IMR-90 (cell line): ENCODE measurements at regions not wholly inside any gene's neighbourhood (a gene's known extent, or its start where the extent isn't known, plus 50 kb on each side); places are given as distances from the start of the nearest gene placed in this dataset.

Experiments used
- ATAC-seq: fragments of 200-7000 bp; cut with Tn5 transposase; 2 replicates; pipeline ENCODE4 v1.9.1; 2020; ENCODE audit warnings: low read depth, mild to moderate bottlenecking, moderate library complexity
- BruUV-seq: library from RNA; stranded (reverse); fragments of 400-500 nt; replicated peaks from 2 replicates; lab custom pipeline; 2021; lab: Mats Ljungman, UMichigan
- CTCF ChIA-PET: fragments of 300-600 bp; formaldehyde crosslinking; extraction: SDS; loops from one replicate; lab custom pipeline; 2021; ENCODE audit warnings: antibody characterized with exemption; lab: Yijun Ruan, JAX
- POLR2A ChIA-PET: fragments of 300-600 bp; sonication (Branson Sonifier 250); formaldehyde crosslinking; loops from one replicate; lab custom pipeline; 2022; ENCODE audit warnings: antibody characterized with exemption; ENCODE audit not compliant: unreplicated experiment; lab: Charles Lee
- DNase-seq: peaks from one replicate; pipeline ENCODE4 v3.0.0; 2013
- H2AFZ ChIP-seq: replicated peaks from 2 replicates; pipeline ENCODE3; 2013; ENCODE audit warnings: low read length, mild to moderate bottlenecking; ENCODE audit not compliant: poor library complexity
- H2AK5ac ChIP-seq: 2 replicates; pipeline ENCODE4 v1.6.1; 2013; ENCODE audit warnings: low read depth, low read length, inconsistent platforms
- H2AK9ac ChIP-seq: replicated peaks from 2 replicates; pipeline ENCODE3; 2013; ENCODE audit warnings: mild to moderate bottlenecking, low read depth, low read length, moderate library complexity; ENCODE audit not compliant: poor library complexity
- H2BK120ac ChIP-seq: 2 replicates; pipeline ENCODE4 v1.6.1; 2013; ENCODE audit warnings: low read depth, low read length, inconsistent platforms
- H2BK15ac ChIP-seq: 3 replicates; pipeline ENCODE4 v1.6.1; 2013; ENCODE audit warnings: low read depth, low read length, inconsistent platforms
- H2BK20ac ChIP-seq: 2 replicates; pipeline ENCODE4 v1.6.1; 2013; ENCODE audit warnings: low read depth, mild to moderate bottlenecking, inconsistent platforms, low read length, moderate library complexity
- H2BK5ac ChIP-seq: 2 replicates; pipeline ENCODE4 v1.6.1; 2013; ENCODE audit warnings: mild to moderate bottlenecking, low read depth, low read length, inconsistent platforms; ENCODE audit not compliant: poor library complexity, severe bottlenecking
- H3K14ac ChIP-seq: replicated peaks from 2 replicates; pipeline ENCODE4 v1.6.1; 2013; ENCODE audit warnings: low read depth, low read length, inconsistent platforms
- H3K18ac ChIP-seq: 2 replicates; pipeline ENCODE4 v1.6.1; 2013; ENCODE audit warnings: low read depth, low read length, control low read depth
- H3K23ac ChIP-seq: 2 replicates; pipeline ENCODE4 v1.6.1; 2013; ENCODE audit warnings: low read depth, low read length, inconsistent platforms
- H3K27ac ChIP-seq: 2 replicates; pipeline ENCODE4 v1.5.1; 2013; ENCODE audit warnings: mild to moderate bottlenecking, control low read depth, low read length; ENCODE audit not compliant: insufficient read depth
- H3K27me3 ChIP-seq: 2 replicates; pipeline ENCODE4 v1.6.1; 2013; ENCODE audit warnings: low read length; ENCODE audit not compliant: control insufficient read depth, insufficient read depth
- H3K36me3 ChIP-seq: 2 replicates; pipeline ENCODE4 v1.6.1; 2013; ENCODE audit warnings: low read length, mixed read lengths; ENCODE audit not compliant: control insufficient read depth, insufficient read depth
- H3K4ac ChIP-seq: 2 replicates; pipeline ENCODE4 v1.6.1; 2013; ENCODE audit warnings: low read depth, low read length, inconsistent platforms
- H3K4me1 ChIP-seq: 2 replicates; pipeline ENCODE4 v1.6.1; 2013; ENCODE audit warnings: low read length, mixed read lengths; ENCODE audit not compliant: control insufficient read depth, insufficient read depth
- H3K4me2 ChIP-seq: 2 replicates; pipeline ENCODE4 v1.6.1; 2013; ENCODE audit warnings: low read depth, mild to moderate bottlenecking, control low read depth, low read length, moderate library complexity
- H3K4me3 ChIP-seq: 2 replicates; pipeline ENCODE4 v1.5.1; 2013; ENCODE audit warnings: low read depth, mild to moderate bottlenecking, control low read depth, low read length, moderate library complexity; ENCODE audit not compliant: insufficient read depth
- H3K56ac ChIP-seq: 2 replicates; pipeline ENCODE4 v1.6.1; 2013; ENCODE audit warnings: low read length, inconsistent platforms; ENCODE audit not compliant: insufficient read depth; ENCODE audit errors: extremely low read depth
- H3K79me1 ChIP-seq, 2 experiments: 2 replicates each; pipeline ENCODE4 v1.6.1; 2013; ENCODE audit warnings: low read length in 2 of 2, inconsistent platforms in 1 of 2, low read depth in 1 of 2
- H3K9ac ChIP-seq: 2 replicates; pipeline ENCODE4 v1.6.1; 2013; ENCODE audit warnings: low read depth, low read length, control low read depth
- H3K9me1 ChIP-seq: 2 replicates; pipeline ENCODE4 v1.6.1; 2013; ENCODE audit warnings: low read length, inconsistent platforms; ENCODE audit not compliant: insufficient read depth
- H3K9me3 ChIP-seq: 2 replicates; pipeline ENCODE4 v1.6.1; 2013; ENCODE audit warnings: low read length; ENCODE audit not compliant: control insufficient read depth, insufficient read depth
- H4K20me1 ChIP-seq: 2 replicates; pipeline ENCODE4 v1.6.1; 2013; ENCODE audit warnings: low read length, inconsistent platforms; ENCODE audit not compliant: insufficient read depth
- H4K5ac ChIP-seq: 2 replicates; pipeline ENCODE4 v1.6.1; 2013; ENCODE audit warnings: mild to moderate bottlenecking, low read depth, low read length, control low read depth
- H4K8ac ChIP-seq, 2 experiments: 2 replicates each; pipeline ENCODE4 v1.6.1; 2013; ENCODE audit warnings: low read depth in 2 of 2, low read length in 2 of 2, control low read depth in 1 of 2, inconsistent platforms in 1 of 2
- H4K91ac ChIP-seq: 2 replicates; pipeline ENCODE4 v1.6.1; 2013; ENCODE audit warnings: low read depth, low read length, inconsistent platforms; ENCODE audit not compliant: insufficient read depth
- BHLHE40 ChIP-seq: fragments of 150-350 bp; IDR thresholded peaks from 2 replicates; pipeline ENCODE4 v1.6.1; 2016; ENCODE audit warnings: mild to moderate bottlenecking, low read depth, low read length
- CEBPB ChIP-seq: IDR thresholded peaks from 2 replicates; pipeline ENCODE4 v1.6.1; 2012; ENCODE audit warnings: low read depth, low read length, improper control_type of control experiment
- CHD1 ChIP-seq: IDR thresholded peaks from 2 replicates; pipeline ENCODE4 v1.6.1; 2012; ENCODE audit warnings: low read depth, low read length, improper control_type of control experiment
- FOS ChIP-seq: fragments of 150-350 bp; IDR thresholded peaks from 2 replicates; pipeline ENCODE4 v1.6.1; 2016; ENCODE audit warnings: low read depth, low read length
- MAFK ChIP-seq: IDR thresholded peaks from 2 replicates; pipeline ENCODE4 v1.6.1; 2012; ENCODE audit warnings: low read depth, low read length, improper control_type of control experiment
- MAZ ChIP-seq: IDR thresholded peaks from 2 replicates; pipeline ENCODE4 v1.6.1; 2012; ENCODE audit warnings: low read depth, mild to moderate bottlenecking, low read length, improper control_type of control experiment, moderate library complexity, borderline replicate concordance
- MXI1 ChIP-seq: IDR thresholded peaks from 2 replicates; pipeline ENCODE4 v1.6.1; 2012; ENCODE audit warnings: low read depth, mild to moderate bottlenecking, low read length, moderate library complexity, borderline replicate concordance
- NFE2L2 ChIP-seq: fragments of 150-350 bp; IDR thresholded peaks from 2 replicates; pipeline ENCODE4 v1.6.1; 2016; ENCODE audit warnings: low read depth, mild to moderate bottlenecking, low read length
- POLR2A ChIP-seq: IDR thresholded peaks from 2 replicates; pipeline ENCODE4 v1.6.1; 2012; ENCODE audit warnings: mild to moderate bottlenecking, low read depth, low read length
- RAD21 ChIP-seq: IDR thresholded peaks from 2 replicates; pipeline ENCODE4 v1.6.1; 2012; ENCODE audit warnings: low read length, improper control_type of control experiment
- RCOR1 ChIP-seq: IDR thresholded peaks from 2 replicates; pipeline ENCODE4 v1.6.1; 2012; ENCODE audit warnings: mild to moderate bottlenecking, low read length, improper control_type of control experiment; ENCODE audit not compliant: insufficient replicate concordance
- RFX5 ChIP-seq: IDR thresholded peaks from 2 replicates; pipeline ENCODE4 v1.8.0; 2012; ENCODE audit warnings: low read depth, mild to moderate bottlenecking, low read length, moderate library complexity
- SMC3 ChIP-seq: fragments of 150-350 bp; IDR thresholded peaks from 2 replicates; pipeline ENCODE4 v1.6.1; 2016; ENCODE audit warnings: low read depth, mild to moderate bottlenecking, antibody characterized with exemption, low read length, moderate library complexity
- WGBS, 2 experiments: methylation state at CpG; one replicate each; pipeline versions ENCODE4 v1.1.5 to v1.1.7; 2013; ENCODE audit warnings: missing lambda C conversion rate in 2 of 2; ENCODE audit not compliant: insufficient read length in 1 of 2; ENCODE audit errors: extremely low coverage in 2 of 2; 5-methylcytosine and 5-hydroxymethylcytosine counted together
- dilution Hi-C: fragments of 300-500 bp; cut with HindIII; formaldehyde crosslinking; loops from one replicate; pipeline ENCODE4 v1.14.3; 2018; ENCODE audit warnings: low sequenced_read_pairs; ENCODE audit not compliant: unreplicated experiment
- in situ Hi-C: fragments of 300-500 bp; cut with MboI; formaldehyde crosslinking; loops from 3 replicates; pipeline ENCODE4 v1.14.3; 2019; ENCODE audit warnings: low sequenced_read_pairs, inconsistent platforms, mixed read lengths
- intact Hi-C: fragments of 100-400 bp; cut with micrococcal nuclease; formaldehyde crosslinking; loops from 2 replicates; pipeline ENCODE4 v1.10.0; 2022
- TF ChIP-seq, protein P1 (sequence below): fragments of 150-350 bp; IDR thresholded peaks from 2 replicates; pipeline ENCODE4 v1.6.1; 2016; ENCODE audit warnings: low read depth, mild to moderate bottlenecking, low read length, moderate library complexity, borderline replicate concordance
- TF ChIP-seq, protein P2 (sequence below): conservative IDR thresholded peaks from 2 replicates; pipeline ENCODE4 v1.5.1; 2012; ENCODE audit warnings: mild to moderate bottlenecking, low read depth, low read length, improper control_type of control experiment
- TF ChIP-seq, protein P3 (sequence below): fragments of 150-350 bp; IDR thresholded peaks from 2 replicates; pipeline ENCODE4 v1.6.1; 2017; ENCODE audit warnings: mild to moderate bottlenecking, antibody characterized with exemption, low read length, low read depth

DNA sequence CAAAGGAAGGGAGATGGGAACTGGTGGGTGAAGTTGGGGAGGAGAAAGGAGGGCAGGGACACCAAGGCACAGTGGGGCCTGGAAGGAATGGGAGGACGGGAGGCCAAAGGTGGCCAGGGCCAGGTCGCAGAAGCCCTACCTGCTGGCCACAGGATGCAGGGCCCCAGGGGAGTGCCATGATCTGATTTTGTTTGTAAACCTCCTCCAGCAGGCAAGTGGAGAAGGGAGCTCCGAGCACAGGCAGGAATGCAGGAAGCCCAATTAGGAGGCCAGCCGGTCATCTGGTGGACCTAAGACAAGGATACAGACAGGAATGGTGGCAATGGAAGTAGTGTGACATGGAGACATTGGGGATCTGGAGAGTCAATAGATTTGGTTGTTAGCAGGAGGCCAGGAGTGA, 107.0 kb upstream of the ZMIZ1 start:
- Histone ChIP-seq H2BK15ac (peak overlapping the region; percentile 20; the same call in 1 of the 3 replicates), H3K27me3 (no peaks in the 10 kb centered on the region), H4K91ac (no peak overlapping the region), H2AFZ (no peak overlapping the region), H3K4me3 (no peak overlapping the region), H4K20me1 (no peaks in the 10 kb centered on the region), H4K5ac (no peak overlapping the region), H2BK20ac (no peak overlapping the region), H3K23ac (no peak overlapping the region), H3K14ac (no peak overlapping the region), H3K79me1 (no peaks in the 10 kb centered on the region), H3K4me2 (no peak overlapping the region), H2AK5ac (peak overlapping the region; percentile 62; the same call in 1 of the 2 replicates), H3K27ac (no peak overlapping the region), H3K36me3 (no peaks in the 10 kb centered on the region), H2BK5ac (no peak overlapping the region), H2AK9ac (no peak overlapping the region), H2BK120ac (no peak overlapping the region), H3K9me1 (peaks cover 4% of the 10 kb centered on the region; the same call in 1 of the 2 replicates), H3K9ac (no peak overlapping the region), H3K4me1 (peaks cover 18% of the 10 kb centered on the region), H3K4ac (no peak overlapping the region), H4K8ac (no peak overlapping the region), H3K18ac (no peak overlapping the region), H3K9me3 (no peaks in the 10 kb centered on the region), H3K56ac (no peak overlapping the region)
- intact Hi-C loops (no loop called here), dilution Hi-C loops (no loop called here), in situ Hi-C loops (no loop called here)
- TF ChIP-seq, protein P1, sequence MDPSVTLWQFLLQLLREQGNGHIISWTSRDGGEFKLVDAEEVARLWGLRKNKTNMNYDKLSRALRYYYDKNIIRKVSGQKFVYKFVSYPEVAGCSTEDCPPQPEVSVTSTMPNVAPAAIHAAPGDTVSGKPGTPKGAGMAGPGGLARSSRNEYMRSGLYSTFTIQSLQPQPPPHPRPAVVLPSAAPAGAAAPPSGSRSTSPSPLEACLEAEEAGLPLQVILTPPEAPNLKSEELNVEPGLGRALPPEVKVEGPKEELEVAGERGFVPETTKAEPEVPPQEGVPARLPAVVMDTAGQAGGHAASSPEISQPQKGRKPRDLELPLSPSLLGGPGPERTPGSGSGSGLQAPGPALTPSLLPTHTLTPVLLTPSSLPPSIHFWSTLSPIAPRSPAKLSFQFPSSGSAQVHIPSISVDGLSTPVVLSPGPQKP, result no peak
- TF ChIP-seq FOS (no peak), MAZ (no peak), SMC3 (no peak), MXI1 (no peak), CHD1 (no peak), RAD21 (no peak), NFE2L2 (no peak), RCOR1 (no peak), BHLHE40 (no peak), CEBPB (no peak), MAFK (no peak), RFX5 (no peak), POLR2A (no peak)
- TF ChIP-seq, protein P2, sequence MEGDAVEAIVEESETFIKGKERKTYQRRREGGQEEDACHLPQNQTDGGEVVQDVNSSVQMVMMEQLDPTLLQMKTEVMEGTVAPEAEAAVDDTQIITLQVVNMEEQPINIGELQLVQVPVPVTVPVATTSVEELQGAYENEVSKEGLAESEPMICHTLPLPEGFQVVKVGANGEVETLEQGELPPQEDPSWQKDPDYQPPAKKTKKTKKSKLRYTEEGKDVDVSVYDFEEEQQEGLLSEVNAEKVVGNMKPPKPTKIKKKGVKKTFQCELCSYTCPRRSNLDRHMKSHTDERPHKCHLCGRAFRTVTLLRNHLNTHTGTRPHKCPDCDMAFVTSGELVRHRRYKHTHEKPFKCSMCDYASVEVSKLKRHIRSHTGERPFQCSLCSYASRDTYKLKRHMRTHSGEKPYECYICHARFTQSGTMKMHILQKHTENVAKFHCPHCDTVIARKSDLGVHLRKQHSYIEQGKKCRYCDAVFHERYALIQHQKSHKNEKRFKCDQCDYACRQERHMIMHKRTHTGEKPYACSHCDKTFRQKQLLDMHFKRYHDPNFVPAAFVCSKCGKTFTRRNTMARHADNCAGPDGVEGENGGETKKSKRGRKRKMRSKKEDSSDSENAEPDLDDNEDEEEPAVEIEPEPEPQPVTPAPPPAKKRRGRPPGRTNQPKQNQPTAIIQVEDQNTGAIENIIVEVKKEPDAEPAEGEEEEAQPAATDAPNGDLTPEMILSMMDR, result no peak
- TF ChIP-seq, protein P3, sequence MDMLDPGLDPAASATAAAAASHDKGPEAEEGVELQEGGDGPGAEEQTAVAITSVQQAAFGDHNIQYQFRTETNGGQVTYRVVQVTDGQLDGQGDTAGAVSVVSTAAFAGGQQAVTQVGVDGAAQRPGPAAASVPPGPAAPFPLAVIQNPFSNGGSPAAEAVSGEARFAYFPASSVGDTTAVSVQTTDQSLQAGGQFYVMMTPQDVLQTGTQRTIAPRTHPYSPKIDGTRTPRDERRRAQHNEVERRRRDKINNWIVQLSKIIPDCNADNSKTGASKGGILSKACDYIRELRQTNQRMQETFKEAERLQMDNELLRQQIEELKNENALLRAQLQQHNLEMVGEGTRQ, result no peak
- DNase-seq (no peak), ATAC-seq (no peak)
- WGBS, 2 experiments, result 85% methylated on average over 3 of the region's 4 CpGs; no CpG with 5 or more reads in 1 of the 2 experiments
- CTCF ChIA-PET, result no interaction called here
- no TSS peak for BruUV-seq
- POLR2A ChIA-PET, result no interaction called here
